NB4 (cell line): ENCODE measurements at regions not wholly inside any gene's neighbourhood (a gene's known extent, or its start where the extent isn't known, plus 50 kb on each side); places are given as distances from the start of the nearest gene placed in this dataset.

ENCODE experiments used
- CTCF ChIP-seq: IDR thresholded peaks from one replicate; pipeline ENCODE4 v1.5.1; 2012; ENCODE audit warnings: low read depth, low read length
- POLR2A ChIP-seq: IDR thresholded peaks from 2 replicates; pipeline ENCODE4 v1.6.1; 2011; ENCODE audit warnings: mild to moderate bottlenecking; ENCODE audit not compliant: insufficient read length; ENCODE audit errors: extremely low read depth

GRCh38 chr1:65092691-65093090 is 55.3 kb upstream of the AK4 start:
- TF ChIP-seq POLR2A, result no peak
- no peak for TF ChIP-seq CTCF
